Neural progenitor cell (in vitro differentiated cells): ENCODE measurements at regions not wholly inside any gene's neighbourhood (a gene's known extent, or its start where the extent isn't known, plus 50 kb on each side); places are given as distances from the start of the nearest gene placed in this dataset.

Experiments used
- DNase-seq: peaks from one replicate; pipeline ENCODE4 v3.0.0-alpha.2; 2016; ENCODE audit warnings: low spot score
- H2AFZ ChIP-seq: fragments of 200-600 bp; sonication (generic); replicated peaks from 2 replicates; pipeline ENCODE4 v1.6.1; 2016; ENCODE audit warnings: antibody characterized with exemption
- H3F3A ChIP-seq: fragments of 200-600 bp; sonication (generic); 2 replicates; pipeline ENCODE4 v1.6.1; 2016; ENCODE audit warnings: antibody characterized with exemption, low read depth
- H3K27ac ChIP-seq: fragments of 200-600 bp; sonication (generic); 2 replicates; pipeline ENCODE4 v1.5.1; 2016; ENCODE audit warnings: mild to moderate bottlenecking
- H3K27me3 ChIP-seq: fragments of 200-600 bp; sonication (generic); 2 replicates; pipeline ENCODE4 v1.6.1; 2016; ENCODE audit warnings: mild to moderate bottlenecking, moderate library complexity
- H3K36me3 ChIP-seq: fragments of 200-600 bp; sonication (generic); 2 replicates; pipeline ENCODE4 v1.5.1; 2016
- H3K4me1 ChIP-seq: fragments of 200-600 bp; sonication (generic); 2 replicates; pipeline ENCODE4 v1.6.1; 2016; ENCODE audit warnings: mixed run types
- H3K4me2 ChIP-seq: fragments of 200-600 bp; sonication (generic); 2 replicates; pipeline ENCODE4 v1.6.1; 2016
- H3K4me3 ChIP-seq: fragments of 200-600 bp; sonication (generic); 2 replicates; pipeline ENCODE4 v1.5.1; 2016
- H3K79me2 ChIP-seq: fragments of 200-600 bp; sonication (generic); 2 replicates; pipeline ENCODE4 v1.6.1; 2016; ENCODE audit warnings: low read depth
- H3K9ac ChIP-seq: fragments of 200-600 bp; sonication (generic); 2 replicates; pipeline ENCODE4 v1.6.1; 2016
- H3K9me3 ChIP-seq: fragments of 200-600 bp; sonication (generic); 2 replicates; pipeline ENCODE4 v1.5.1; 2016; ENCODE audit warnings: low read depth
- H4K20me1 ChIP-seq: fragments of 200-600 bp; sonication (generic); 2 replicates; pipeline ENCODE4 v1.6.1; 2016; ENCODE audit warnings: low read depth
- H3K27ac Mint-ChIP-seq: 3 replicates; pipeline ENCODE4 v1.8.0; 2021; ENCODE audit warnings: mixed read lengths
- H3K27me3 Mint-ChIP-seq: 2 replicates; pipeline ENCODE4 v1.8.0; 2022; ENCODE audit warnings: low read depth, mild to moderate bottlenecking, inconsistent platforms, moderate library complexity, mixed read lengths; ENCODE audit not compliant: insufficient read depth
- H3K36me3 Mint-ChIP-seq: 3 replicates; pipeline ENCODE4 v1.8.0; 2021; ENCODE audit warnings: mixed read lengths
- H3K4me1 Mint-ChIP-seq: 3 replicates; pipeline ENCODE4 v1.8.0; 2021; ENCODE audit warnings: mixed read lengths
- H3K4me3 Mint-ChIP-seq: 3 replicates; pipeline ENCODE4 v1.8.0; 2021; ENCODE audit warnings: mild to moderate bottlenecking, moderate library complexity, mixed read lengths
- H3K9me3 Mint-ChIP-seq: 3 replicates; pipeline ENCODE4 v1.8.0; 2020; ENCODE audit warnings: mixed read lengths
- EZH2 ChIP-seq: fragments of 200-600 bp; sonication (generic); IDR thresholded peaks from 2 replicates; pipeline ENCODE4 v1.6.1; 2017; ENCODE audit warnings: antibody characterized with exemption, mild to moderate bottlenecking, moderate library complexity
- EZH2phosphoT487 ChIP-seq: fragments of 200-600 bp; sonication (generic); IDR thresholded peaks from 2 replicates; pipeline ENCODE4 v1.6.1; 2017; ENCODE audit warnings: antibody characterized with exemption
- TF ChIP-seq, protein P1 (sequence below): fragments of 200-600 bp; sonication (generic); IDR thresholded peaks from 2 replicates; pipeline ENCODE4 v1.5.1; 2017; ENCODE audit warnings: antibody characterized with exemption, mild to moderate bottlenecking

- Histone ChIP-seq H3K9ac (no peak overlapping the region), H3K27me3 (no peaks in the 10 kb centered on the region), H3K4me2 (no peak overlapping the region), H3K4me3 (no peak overlapping the region), H3K79me2 (no peaks in the 10 kb centered on the region), H2AFZ (no peak overlapping the region), H3K27ac (no peak overlapping the region), H3F3A (no peaks in the 10 kb centered on the region), H4K20me1 (no peaks in the 10 kb centered on the region), H3K4me1 (no peaks in the 10 kb centered on the region), H3K9me3 (peaks cover 11% of the 10 kb centered on the region), H3K36me3 (peaks cover 5% of the 10 kb centered on the region)
- H3K9me3 Mint-ChIP-seq: peaks cover 2% of the 10 kb centered on the region
- H3K27me3 Mint-ChIP-seq: peaks cover 2% of the 10 kb centered on the region
- H3K4me1 Mint-ChIP-seq: peaks cover 6% of the 10 kb centered on the region
- H3K4me3 Mint-ChIP-seq: no peak overlapping the region
- H3K36me3 Mint-ChIP-seq: no peaks in the 10 kb centered on the region
- no peak for DNase-seq
- TF ChIP-seq, protein P1, sequence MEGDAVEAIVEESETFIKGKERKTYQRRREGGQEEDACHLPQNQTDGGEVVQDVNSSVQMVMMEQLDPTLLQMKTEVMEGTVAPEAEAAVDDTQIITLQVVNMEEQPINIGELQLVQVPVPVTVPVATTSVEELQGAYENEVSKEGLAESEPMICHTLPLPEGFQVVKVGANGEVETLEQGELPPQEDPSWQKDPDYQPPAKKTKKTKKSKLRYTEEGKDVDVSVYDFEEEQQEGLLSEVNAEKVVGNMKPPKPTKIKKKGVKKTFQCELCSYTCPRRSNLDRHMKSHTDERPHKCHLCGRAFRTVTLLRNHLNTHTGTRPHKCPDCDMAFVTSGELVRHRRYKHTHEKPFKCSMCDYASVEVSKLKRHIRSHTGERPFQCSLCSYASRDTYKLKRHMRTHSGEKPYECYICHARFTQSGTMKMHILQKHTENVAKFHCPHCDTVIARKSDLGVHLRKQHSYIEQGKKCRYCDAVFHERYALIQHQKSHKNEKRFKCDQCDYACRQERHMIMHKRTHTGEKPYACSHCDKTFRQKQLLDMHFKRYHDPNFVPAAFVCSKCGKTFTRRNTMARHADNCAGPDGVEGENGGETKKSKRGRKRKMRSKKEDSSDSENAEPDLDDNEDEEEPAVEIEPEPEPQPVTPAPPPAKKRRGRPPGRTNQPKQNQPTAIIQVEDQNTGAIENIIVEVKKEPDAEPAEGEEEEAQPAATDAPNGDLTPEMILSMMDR: no peak
- TF ChIP-seq EZH2phosphoT487 (no peak), EZH2 (no peak)
- no peak overlapping the region for H3K27ac Mint-ChIP-seq
These were observed 669.0 kb upstream of the FOXG1 start for GRCh38 chr14:28097585-28097984.

DNA sequence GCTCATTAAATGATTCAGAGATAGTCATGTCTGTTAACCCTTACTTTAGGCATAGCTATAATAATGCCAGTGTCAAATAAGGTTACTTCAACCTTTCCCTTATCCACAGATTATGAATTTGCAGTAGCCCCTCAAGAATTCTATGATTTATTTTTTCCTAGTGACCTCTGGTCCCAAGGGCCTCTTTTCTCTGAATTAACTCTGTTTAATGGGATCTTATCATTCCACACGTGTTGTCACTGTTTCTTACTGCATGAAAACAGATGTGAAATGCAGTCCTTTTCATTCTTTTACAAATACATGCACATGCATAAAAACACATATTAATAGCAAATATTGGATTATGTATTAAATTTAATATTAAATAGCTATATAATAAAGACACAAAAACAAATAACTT is 667.7 kb upstream of the FOXG1 start:
- Histone ChIP-seq H3K27me3 (no peaks in the 10 kb centered on the region), H3K4me1 (no peaks in the 10 kb centered on the region), H3K4me2 (no peak overlapping the region), H3K9ac (no peak overlapping the region), H3K9me3 (peaks cover 11% of the 10 kb centered on the region), H3K79me2 (no peaks in the 10 kb centered on the region), H3F3A (no peaks in the 10 kb centered on the region), H4K20me1 (no peaks in the 10 kb centered on the region), H3K27ac (no peak overlapping the region), H3K4me3 (no peak overlapping the region), H3K36me3 (peaks cover 5% of the 10 kb centered on the region), H2AFZ (no peak overlapping the region)
- no peak for TF ChIP-seq EZH2phosphoT487
- TF ChIP-seq, protein P1: no peak
- no peak for TF ChIP-seq EZH2
- no peak for DNase-seq
- no peak overlapping the region for H3K4me3 Mint-ChIP-seq
- peaks cover 2% of the 10 kb centered on the region for H3K27me3 Mint-ChIP-seq
- H3K36me3 Mint-ChIP-seq: no peaks in the 10 kb centered on the region
- no peak overlapping the region for H3K27ac Mint-ChIP-seq
- peaks cover 6% of the 10 kb centered on the region for H3K4me1 Mint-ChIP-seq
- H3K9me3 Mint-ChIP-seq: peaks cover 2% of the 10 kb centered on the region

- H2AFZ ChIP-seq: no peak overlapping the region
- H3K79me2 ChIP-seq: no peaks in the 10 kb centered on the region
- no peak overlapping the region for H3K9ac ChIP-seq
- Mint-ChIP-seq H3K4me1 (peaks cover 6% of the 10 kb centered on the region), H3K27me3 (peaks cover 2% of the 10 kb centered on the region), H3K9me3 (peaks cover 2% of the 10 kb centered on the region), H3K4me3 (no peak overlapping the region), H3K27ac (no peak overlapping the region), H3K36me3 (no peaks in the 10 kb centered on the region)
- H3K4me2 ChIP-seq: no peak overlapping the region
- no peak overlapping the region for H3K4me3 ChIP-seq
- TF ChIP-seq, protein P1: no peak
- TF ChIP-seq EZH2phosphoT487: no peak
- no peak for TF ChIP-seq EZH2
- H3K9me3 ChIP-seq: no peaks in the 10 kb centered on the region
- H3F3A ChIP-seq: no peaks in the 10 kb centered on the region
- H4K20me1 ChIP-seq: no peaks in the 10 kb centered on the region
- H3K4me1 ChIP-seq: no peaks in the 10 kb centered on the region
- no peak for DNase-seq
- H3K27ac ChIP-seq: no peak overlapping the region
- H3K27me3 ChIP-seq: no peaks in the 10 kb centered on the region
- H3K36me3 ChIP-seq: no peaks in the 10 kb centered on the region
These were observed 664.6 kb upstream of the FOXG1 start for GRCh38 chr14:28102001-28102400.
